HG03354 (cell line): ENCODE measurements at regions not wholly inside any gene's neighbourhood (a gene's known extent, or its start where the extent isn't known, plus 50 kb on each side); places are given as distances from the start of the nearest gene placed in this dataset.
A peak's percentile ranks its signal among the peaks of the same experiment; 100 is the strongest.
"Not testable (repeated sequence)": the region's sequence is repeated elsewhere in the genome, so short reads cannot be mapped to it uniquely, and the experiment has no call there.

Source experiments
- ATAC-seq: cut with Tn5 transposase; IDR thresholded peaks from one replicate; pipeline ENCODE4 v1.9.1; 2021; ENCODE audit warnings: mild to moderate bottlenecking; ENCODE audit not compliant: unreplicated experiment, poor library complexity, severe bottlenecking

DNA sequence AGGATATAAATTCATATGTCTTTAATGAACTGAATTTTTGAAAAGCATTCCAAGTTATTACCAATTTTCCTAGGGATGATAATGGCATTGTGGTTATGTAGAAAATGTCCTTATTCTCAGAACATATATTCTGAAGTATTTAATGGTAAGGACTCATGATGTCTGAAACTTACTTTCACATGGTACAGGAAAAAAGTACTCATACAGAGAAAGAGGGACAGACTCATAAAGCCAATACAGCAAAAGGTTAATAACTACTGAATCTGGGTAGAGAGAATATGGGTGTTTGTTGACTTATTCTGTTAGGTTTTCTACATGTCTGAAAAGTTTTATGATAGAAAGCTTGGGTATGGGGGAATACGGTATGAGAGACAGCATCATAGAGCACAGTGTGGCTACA is 84.3 kb upstream of the SERTAD2 start:
- ATAC-seq: peak; percentile 83

DNA sequence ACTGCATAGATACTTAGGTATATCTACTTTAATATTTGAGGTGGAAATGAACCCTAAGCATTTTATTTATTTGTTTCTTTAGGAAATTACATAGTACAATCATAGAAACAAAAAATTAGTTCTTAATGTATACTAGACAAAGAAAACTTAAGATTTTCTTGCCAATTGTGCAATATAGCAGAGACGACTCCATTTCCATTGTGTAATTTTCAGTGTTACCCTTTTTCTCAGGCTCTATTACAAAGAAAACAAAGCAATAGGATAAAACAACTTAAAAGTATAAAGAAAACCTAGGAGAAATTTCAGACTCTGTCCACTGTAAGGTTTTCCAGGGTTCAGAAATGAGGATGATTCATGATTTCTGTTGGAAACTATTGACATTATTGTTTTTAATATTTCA is 89.0 kb upstream of the SERTAD2 start:
- no peak for ATAC-seq

DNA sequence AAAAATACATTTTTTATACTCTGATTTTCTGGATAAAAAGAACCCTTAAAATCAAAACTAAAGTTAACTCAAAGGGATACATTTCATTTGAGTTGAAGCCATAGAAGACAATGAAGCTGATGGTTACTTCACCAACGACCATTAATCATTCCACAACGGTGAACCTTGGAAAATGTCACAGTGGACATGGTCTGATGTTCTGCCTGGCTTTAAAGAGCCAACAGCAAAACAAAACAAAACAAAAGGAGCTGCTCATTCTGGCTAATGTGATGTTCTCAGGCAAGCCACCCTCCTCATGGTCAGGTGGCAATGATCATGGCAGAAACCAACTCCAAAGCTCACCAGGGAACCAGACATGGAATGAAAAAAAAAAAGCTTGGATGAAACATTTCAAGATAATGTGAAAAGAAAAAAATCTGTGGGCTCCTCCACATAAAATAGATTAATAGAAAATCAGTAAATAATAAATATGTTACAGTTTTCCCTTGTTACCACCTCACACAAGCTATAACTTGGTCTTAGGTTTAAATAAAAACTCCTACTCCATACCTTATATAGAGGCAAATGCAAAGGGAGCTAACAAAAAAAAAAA is 90.1 kb upstream of the SERTAD2 start:
- ATAC-seq: no peak

DNA sequence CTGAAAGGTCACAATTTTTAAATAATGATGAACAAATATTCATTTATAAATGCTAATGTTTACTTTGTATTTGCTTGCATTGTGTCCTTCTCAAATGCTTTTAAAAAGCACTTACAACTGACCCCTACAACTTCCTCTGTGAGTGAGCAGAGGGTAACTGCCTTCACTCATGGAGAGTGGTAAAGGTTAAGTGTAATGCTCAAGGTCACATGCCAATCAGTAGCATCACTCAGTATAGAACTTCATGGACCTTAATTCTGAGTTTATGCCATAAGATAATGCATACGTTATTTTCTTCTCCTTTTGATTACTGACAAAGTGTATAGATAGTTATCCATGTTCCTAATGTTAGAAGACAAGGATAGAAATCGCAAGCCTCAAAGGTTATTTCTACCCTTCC is 91.8 kb upstream of the SERTAD2 start:
- no peak for ATAC-seq

DNA sequence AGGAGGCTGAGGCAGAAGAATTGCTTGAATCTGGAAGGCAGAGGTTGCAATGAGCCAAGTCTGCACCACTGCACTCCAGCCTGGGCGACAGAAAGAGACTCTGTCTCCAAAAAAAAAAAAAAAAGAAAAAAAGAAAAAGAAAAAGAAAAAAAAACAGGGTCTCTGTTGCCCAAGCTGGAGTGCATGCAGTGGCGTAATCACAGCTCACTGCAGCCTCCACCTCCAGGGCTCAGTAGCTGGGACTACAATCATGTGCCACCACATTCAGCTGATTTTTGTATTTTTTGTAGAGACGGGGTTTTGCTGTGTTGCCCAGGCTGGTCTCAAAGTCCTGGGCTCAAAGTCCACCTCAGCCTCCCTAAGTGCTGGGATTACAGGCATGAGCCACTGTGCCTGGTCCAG is 94.0 kb upstream of the SERTAD2 start:
- not testable (repeated sequence) for ATAC-seq

DNA sequence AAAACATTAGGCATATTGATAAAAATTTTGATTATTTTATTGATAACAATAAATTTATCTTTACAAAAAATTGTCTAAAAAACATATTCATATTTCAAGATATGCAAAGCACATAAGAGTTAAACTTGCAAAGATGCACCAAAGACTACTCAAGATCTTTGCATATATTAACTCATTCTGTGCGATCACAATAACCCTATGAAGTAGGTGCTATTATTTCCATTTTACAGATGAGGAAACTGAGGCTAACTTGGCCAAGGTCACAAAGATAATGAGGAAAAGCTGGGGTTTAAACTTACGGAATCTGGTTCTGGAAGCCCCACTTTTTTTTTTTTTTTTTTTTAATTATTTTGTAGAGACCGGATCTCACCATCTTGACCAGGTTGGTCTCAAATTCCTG is 94.4 kb upstream of the SERTAD2 start:
- ATAC-seq: no peak

DNA sequence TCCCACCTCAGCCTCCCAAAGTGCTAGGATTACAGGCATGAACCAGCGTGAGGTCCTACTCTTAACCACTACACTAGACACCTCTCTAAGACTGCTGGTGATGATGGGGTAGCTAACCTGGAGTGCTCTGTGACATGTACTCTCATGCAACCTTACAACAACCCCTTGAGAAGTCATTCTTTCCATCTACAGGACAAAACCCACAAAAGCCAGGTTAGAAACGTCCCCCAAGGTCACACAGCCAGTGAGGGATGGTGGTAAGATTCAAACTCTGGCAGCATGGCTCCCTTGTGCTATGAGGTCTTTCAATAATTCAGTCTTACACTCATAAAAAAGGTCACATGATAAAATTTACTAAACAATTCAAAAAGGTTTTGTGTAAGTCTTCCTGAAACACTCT is 94.8 kb upstream of the SERTAD2 start:
- ATAC-seq: no peak

DNA sequence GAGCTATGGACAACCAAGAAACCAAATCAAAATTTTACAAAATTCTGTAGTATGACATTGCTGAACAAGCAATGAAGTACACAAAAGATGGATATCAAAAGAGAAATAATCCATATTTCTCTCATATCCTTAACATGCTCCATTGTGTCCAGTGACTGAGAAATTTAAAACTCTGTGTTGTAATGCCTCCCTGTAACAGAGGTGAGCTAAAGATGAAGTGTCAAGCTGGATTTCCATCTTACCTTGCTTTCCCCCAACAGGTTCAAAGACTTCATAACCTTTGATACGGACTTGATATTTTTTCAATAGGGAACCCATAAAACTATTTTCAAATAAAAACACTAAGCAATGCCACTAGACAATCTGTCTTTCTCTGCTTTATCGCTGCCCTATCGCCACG is 95.7 kb upstream of the SERTAD2 start:
- ATAC-seq: no peak

DNA sequence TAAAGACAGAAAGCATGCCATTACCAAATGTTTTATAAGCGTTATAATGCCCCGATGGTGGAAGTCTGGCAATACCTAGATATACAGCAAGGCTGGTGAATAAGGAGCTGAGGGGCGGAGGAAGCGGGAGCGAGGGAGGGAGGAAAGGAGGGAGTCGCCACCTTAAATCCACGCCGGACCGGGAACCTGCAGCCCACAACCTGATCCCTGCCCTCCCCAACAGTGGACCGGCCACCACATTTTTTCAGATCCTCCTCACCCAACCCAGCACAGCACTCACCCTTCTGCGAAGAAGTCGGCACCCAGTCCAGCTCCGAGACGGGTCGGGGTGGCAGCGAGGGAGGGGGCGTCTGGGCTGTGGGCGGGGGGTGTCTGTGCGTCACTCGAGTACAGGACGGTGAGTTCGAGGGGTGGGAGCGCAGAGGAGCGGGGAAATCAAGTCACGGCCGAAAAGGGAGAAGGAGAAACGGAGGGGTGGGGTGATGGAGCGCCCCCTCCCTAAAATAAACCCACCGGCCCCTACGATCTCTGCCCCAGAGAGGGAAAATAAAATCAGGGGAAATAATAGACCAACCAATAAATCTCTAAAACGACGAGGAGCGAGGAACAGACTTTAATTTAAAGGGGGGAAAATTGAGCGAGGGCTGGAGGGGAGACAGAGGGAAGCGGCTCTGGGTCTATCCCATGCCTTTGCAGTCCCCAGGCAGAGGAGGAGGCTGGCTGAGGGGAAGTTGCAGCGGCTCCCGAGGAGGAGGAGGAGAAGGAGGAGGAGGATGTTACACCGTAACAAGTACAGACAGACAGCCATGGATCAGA is 96.5 kb upstream of the SERTAD2 start:
- ATAC-seq: no peak

DNA sequence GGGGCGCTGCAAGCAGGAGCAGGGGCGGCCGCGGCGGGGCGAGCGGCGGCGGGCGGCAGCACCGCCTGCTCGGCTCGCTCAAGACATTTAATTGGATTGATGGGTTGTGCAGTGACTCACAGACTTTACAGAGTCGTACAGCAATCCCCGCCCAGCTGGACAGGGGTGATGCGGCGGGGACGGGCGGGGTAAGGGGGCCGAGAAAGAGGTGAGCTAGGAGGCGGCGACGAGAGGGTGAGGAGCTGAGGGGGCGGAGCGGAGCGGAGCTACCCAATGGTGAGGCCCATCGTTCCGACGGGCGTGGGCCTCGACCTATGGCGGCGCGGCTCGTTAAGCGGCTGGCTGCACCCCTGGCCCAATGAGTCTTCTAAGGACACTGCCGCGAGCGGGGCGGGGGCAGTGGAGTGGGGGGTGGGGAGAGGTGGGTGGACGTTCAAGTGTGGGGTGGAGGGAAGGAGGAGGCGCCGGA is 97.1 kb upstream of the SERTAD2 start:
- ATAC-seq: peak; percentile 87

DNA sequence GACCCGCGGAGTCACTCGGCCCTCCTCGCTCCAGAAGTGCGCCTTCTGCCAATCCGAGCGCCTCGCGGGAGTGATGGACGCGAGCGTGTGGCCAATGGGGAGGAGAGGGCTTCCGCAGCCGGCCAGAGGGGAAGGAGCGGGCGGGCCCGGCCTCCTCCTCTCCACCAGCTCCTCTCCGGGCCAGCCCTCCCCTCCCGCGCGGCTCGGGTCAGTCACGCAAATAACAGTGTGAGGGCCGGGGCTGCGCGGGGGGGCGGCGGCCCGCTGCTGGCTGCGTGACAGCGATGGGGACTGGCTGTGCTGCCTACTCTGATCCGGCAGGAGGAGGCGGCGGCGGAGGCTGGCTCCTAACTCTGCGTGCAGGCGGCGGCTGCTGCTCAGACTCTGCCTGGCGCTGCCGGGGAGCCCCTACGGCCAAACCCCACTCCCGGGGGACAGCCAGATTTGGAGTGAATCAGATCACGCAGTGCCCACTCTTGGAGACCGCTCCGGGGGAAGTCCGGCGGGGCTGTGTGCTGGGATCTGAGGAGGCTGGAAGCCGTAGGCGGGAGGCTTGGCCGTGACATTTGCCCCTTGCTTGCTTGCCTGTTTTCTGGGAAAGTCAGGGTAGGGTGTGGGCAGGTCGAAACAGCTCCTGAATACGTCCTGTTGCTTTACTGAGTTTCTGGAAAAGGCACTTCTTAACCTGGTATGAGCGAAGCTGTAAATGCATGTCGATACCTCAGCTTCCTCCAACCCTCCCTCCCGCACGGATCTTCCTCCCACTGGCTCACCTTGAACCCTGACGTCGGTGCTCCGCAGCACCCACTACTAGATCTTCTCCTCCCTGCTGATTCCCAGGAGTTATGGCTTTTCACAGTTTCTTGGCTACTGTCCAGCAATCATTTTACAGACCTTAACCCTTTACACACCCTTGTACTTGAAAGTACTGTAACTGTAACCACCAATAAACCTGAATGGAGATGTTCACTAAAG is 97.9 kb upstream of the SERTAD2 start:
- ATAC-seq: peak; percentile 86

DNA sequence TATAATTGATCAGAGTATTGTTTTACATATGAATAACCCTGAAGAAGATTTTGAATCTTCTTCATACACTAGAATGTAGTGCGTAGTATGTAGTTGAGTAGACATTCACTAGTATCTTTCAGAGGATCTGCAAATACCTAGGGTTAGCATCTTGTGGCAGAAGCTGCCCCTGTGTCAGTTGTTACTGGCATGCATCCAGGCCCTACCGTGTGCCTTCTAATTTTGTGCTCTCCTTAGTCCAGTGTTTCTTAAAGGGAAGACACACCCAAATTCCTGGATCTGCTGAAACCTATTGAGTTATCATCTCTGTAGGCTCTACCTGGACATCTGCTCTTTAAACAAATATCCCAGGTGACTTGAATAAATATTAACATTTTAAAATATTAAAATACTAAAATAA is 99.7 kb upstream of the SERTAD2 start:
- no peak for ATAC-seq

DNA sequence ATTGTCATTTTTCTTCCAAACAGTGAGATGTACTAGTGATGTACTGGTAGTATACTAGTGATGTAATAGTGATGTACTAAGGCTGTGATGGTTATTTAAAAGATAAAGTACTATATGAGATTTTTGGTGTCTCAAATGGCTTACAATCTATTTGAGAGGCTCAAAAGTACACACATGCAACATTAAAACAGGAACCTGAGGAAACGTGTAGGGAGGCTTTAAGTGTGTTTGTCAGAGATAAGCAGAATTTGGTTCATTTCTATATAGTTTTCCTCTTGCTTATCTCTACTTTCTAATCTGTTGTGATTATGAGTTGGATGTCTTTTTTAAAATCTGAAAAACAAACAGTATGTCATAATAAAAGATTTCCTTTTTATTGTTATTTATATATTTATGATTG is 100.9 kb upstream of the SERTAD2 start:
- ATAC-seq: no peak

DNA sequence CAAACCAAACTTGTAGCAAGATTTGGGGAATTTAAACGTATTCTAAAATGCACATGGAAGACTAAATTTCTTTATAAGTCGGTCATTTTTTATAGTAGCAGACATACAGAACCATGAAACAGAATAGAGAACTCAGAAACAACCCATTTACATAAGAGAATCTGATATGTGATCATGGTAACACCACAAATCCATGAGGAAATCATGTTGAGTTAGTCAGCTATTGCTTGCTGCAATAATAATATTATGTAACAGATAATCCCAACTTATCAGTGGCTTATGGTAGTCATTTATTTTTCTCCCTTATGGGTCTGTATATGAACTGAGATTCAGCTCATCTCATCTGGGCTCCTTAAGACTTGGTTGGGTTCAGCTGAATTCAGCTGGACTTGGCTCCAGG is 103.4 kb upstream of the SERTAD2 start:
- ATAC-seq: no peak

DNA sequence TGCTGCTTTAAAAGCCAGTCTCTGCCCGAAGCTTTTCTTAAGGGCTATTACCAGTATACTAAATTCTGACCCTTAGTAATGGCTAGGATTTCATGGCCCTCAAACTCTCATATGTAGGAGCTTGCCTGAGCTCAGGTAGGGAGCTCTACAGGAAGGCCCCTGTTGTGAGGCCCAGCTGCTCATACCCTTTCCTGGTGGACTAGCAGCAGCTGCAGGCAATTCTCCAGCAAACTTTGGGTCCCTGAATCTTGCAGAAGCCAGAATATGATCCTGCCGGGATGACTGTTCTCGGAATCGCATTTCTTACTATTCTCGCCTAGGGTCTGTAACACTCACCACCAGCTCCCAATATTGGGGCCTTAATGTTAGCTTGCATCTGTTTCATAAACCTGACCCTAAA is 106.4 kb upstream of the SERTAD2 start:
- no peak for ATAC-seq

DNA sequence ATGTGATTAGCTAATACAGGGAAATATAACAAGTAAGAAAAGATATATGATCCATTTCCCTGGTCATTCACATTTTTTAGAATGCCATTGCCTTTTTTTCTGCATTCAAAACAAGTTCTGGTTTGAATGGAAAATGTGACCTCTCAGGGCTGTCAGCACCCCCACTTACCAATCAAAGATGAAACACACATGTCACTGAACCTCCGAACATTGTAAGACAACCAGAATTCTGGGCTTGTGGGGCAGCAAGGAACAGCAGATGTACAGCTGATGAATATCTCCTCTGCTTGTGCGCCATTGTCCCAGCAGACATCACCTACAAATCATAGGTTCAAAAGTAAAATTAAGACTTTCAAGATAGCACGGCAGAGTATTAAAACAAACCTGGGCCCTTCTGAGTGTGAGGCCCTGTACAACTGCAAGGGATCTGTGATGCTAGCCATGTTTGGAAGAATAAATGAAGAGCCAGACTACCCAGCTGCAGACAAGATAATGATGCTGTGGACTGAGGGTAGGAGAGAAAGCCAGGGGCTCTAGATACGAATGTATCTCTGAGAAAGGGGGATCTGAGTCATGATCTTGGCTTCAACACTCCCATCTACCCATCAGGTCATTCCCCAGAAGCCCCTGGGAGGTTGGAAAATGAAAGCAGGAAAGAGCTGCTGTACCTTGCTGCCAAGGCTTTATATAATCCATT is 108.7 kb upstream of the SERTAD2 start:
- no peak for ATAC-seq

DNA sequence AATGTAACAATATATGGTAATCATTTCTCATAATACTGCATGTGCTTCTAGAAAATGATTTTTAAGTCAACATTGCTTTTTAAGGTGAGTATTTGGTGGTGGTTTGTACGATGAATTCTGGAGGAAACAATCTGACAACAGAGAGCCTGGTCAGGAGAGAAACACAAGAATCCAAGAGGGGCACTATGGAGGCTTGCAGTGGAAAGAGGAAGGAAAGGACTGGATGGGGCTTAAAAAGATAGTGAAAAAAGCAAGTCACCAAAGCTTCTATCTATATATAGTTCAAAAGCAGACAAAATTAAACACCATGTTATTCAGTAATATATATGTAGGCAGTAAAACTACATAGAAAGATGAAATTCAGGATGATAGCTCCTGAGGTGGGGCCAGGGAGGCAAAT is 109.4 kb upstream of the SERTAD2 start:
- ATAC-seq: no peak

DNA sequence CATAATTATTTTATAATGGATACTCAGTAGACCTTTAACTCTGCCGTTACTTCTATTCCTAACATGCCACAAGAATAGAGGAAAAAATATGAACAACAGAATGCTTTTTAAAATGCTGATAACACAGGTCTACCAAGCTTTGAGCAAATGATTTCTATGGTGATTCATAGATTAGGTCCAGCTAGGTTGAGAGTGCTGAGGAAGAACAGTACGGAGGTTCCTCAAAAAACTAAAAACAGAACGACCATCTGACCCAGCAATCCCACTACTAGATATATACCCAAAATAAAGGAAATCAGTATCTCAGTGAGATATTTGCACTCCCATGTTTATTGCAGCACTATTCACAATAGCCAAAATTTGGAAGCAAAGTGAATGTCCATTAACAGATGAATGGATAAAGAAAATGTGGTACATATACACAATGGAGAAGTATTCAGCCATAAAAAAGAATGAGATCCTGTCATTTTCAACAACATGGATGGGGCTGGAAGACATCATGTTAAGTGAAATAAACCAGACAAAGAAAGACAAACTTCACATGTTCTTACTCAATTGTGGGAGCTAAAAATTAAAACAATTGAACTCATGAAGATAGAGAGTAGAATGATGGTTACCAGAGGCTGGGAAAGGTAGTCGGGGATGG is 111.6 kb upstream of the SERTAD2 start:
- ATAC-seq: no peak
